ENCODE measurements at regions not wholly inside any gene's neighbourhood (a gene's known extent, or its start where the extent isn't known, plus 50 kb on each side); places are given as distances from the start of the nearest gene placed in this dataset.

GRCh38 chr11:109964487-109964886 lies 128.7 kb upstream of the ZC3H12C start:
- no peak for TF ChIP-seq CEBPB (IDR thresholded peaks at IDR 0.05)
- TF ChIP-seq REST (IDR thresholded peaks at IDR 0.05; ENCODE audit: low read depth): no peak

- TF ChIP-seq REST (IDR thresholded peaks at IDR 0.05; ENCODE audit: low read depth) (no peak), RAD21 (IDR thresholded peaks at IDR 0.05; ENCODE audit: low read depth) (no peak), FOXM1 (IDR thresholded peaks at IDR 0.05; ENCODE audit: borderline replicate concordance, low read depth) (no peak), TEAD4 (IDR thresholded peaks at IDR 0.05) (no peak), ZBTB7A (IDR thresholded peaks at IDR 0.05; ENCODE audit: low read depth) (no peak), NFIC (IDR thresholded peaks at IDR 0.05) (no peak)
Observed at GRCh38 chr11:109968299-109968698, 124.9 kb upstream of the ZC3H12C start.

GRCh38 chr11:109968781-109969180 lies 124.4 kb upstream of the ZC3H12C start:
- no peak for TF ChIP-seq ZBTB7A (IDR thresholded peaks at IDR 0.05; ENCODE audit: low read depth)
- TF ChIP-seq TCF12 (IDR thresholded peaks at IDR 0.05; ENCODE audit: low read depth): no peak
- 0 out of 2 replicates have a peak, but pooled peaks have one; percentile 35 for TF ChIP-seq USF1 (IDR thresholded peaks at IDR 0.05)

GRCh38 chr11:109970516-109971183 lies 122.5 kb upstream of the ZC3H12C start:
- no peak for TF ChIP-seq CEBPB (IDR thresholded peaks at IDR 0.05)
- TF ChIP-seq EP300 (IDR thresholded peaks at IDR 0.05; ENCODE audit: borderline replicate concordance): no peak
- TF ChIP-seq NFIC (IDR thresholded peaks at IDR 0.05): no peak
- no peak for TF ChIP-seq USF1 (IDR thresholded peaks at IDR 0.05)
- no peak for TF ChIP-seq ZBTB7A (IDR thresholded peaks at IDR 0.05; ENCODE audit: low read depth)
- TF ChIP-seq CREB1 (IDR thresholded peaks at IDR 0.05; ENCODE audit: low read depth): no peak
- TF ChIP-seq TAF1 (IDR thresholded peaks at IDR 0.05; ENCODE audit: low read depth): no peak
- no peak for TF ChIP-seq EGR1 (IDR thresholded peaks at IDR 0.05)
- TF ChIP-seq YY1 (IDR thresholded peaks at IDR 0.05; ENCODE audit: low read depth): no peak
- TF ChIP-seq TEAD4 (IDR thresholded peaks at IDR 0.05): no peak
- TF ChIP-seq MAX (IDR thresholded peaks at IDR 0.05): no peak
- TF ChIP-seq TCF12 (IDR thresholded peaks at IDR 0.05; ENCODE audit: low read depth): no peak
- no peak for TF ChIP-seq FOXM1 (IDR thresholded peaks at IDR 0.05; ENCODE audit: borderline replicate concordance, low read depth)
- no peak for TF ChIP-seq REST (IDR thresholded peaks at IDR 0.05; ENCODE audit: low read depth)

GRCh38 chr11:109971184-109971523 lies 122.0 kb upstream of the ZC3H12C start:
- TF ChIP-seq YY1 (IDR thresholded peaks at IDR 0.05; ENCODE audit: low read depth) (no peak), REST (IDR thresholded peaks at IDR 0.05; ENCODE audit: low read depth) (no peak), CREB1 (IDR thresholded peaks at IDR 0.05; ENCODE audit: low read depth) (no peak), TCF12 (IDR thresholded peaks at IDR 0.05; ENCODE audit: low read depth) (no peak), ZBTB7A (IDR thresholded peaks at IDR 0.05; ENCODE audit: low read depth) (no peak), RAD21 (IDR thresholded peaks at IDR 0.05; ENCODE audit: low read depth) (no peak), EP300 (IDR thresholded peaks at IDR 0.05; ENCODE audit: borderline replicate concordance) (no peak), TEAD4 (IDR thresholded peaks at IDR 0.05) (no peak), MAX (IDR thresholded peaks at IDR 0.05) (no peak), FOXM1 (IDR thresholded peaks at IDR 0.05; ENCODE audit: borderline replicate concordance, low read depth) (no peak), NFIC (IDR thresholded peaks at IDR 0.05) (no peak), TAF1 (IDR thresholded peaks at IDR 0.05; ENCODE audit: low read depth) (no peak), USF1 (IDR thresholded peaks at IDR 0.05) (no peak)

Data from Ishikawa (cell line).